ENCODE measurements at regions not wholly inside any gene's neighbourhood (a gene's known extent, or its start where the extent isn't known, plus 50 kb on each side); places are given as distances from the start of the nearest gene placed in this dataset.

DNA sequence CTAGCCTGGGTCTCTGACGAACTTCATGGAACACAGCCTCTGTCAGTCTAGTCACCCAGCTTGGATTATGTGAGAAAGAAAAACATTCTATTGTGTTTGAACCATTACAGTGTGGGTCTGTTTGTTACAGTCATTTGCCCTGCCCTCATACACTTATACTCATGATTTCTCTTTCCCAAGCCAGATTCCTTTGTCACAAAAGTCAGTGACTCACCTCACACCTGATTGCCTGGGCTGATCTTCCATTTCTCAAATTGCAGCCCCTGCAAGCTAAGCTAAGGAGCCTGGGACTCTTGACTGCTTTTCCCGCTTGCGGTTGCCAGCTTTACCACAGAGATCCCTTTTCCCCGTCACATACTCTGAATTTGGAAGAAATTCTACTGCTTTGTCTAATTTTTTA is 395.9 kb downstream of the SAMD5 start:
- no peak for DNase-seq (ENCODE audit: low read depth in 1 of 2, low spot score in 1 of 2)

DNA sequence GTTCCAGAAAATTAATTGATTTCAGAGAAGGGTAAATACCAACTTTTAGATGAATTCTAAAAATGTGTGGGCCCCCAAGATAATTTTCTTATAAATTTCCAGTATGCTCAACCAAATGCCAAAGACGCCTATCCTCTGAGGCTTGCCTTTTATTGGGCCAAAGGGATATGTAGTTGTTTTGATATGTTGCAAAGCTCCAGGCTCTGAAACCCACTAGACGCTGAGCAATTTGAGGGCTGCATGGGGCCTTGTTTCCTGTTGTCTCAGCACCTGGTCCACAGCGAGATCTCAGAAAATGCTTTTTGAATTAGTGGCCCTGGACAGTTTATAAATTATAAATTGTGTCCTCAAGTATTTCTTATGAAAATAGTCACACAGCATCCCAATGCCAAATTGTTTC is 397.2 kb downstream of the SAMD5 start:
- DNase-seq (ENCODE audit: low read depth in 1 of 2, low spot score in 1 of 2) = no peak

GRCh38 chr6:147906361-147906760 is 397.9 kb downstream of the SAMD5 start:
- DNase-seq (ENCODE audit: low read depth in 1 of 2, low spot score in 1 of 2) = no peak

- no peak for DNase-seq (ENCODE audit: low read depth in 1 of 2, low spot score in 1 of 2)
Observed at GRCh38 chr6:147909640-147910039, 401.1 kb downstream of the SAMD5 start.

GRCh38 chr6:147910281-147910680 is 401.8 kb downstream of the SAMD5 start:
- no peak for DNase-seq (ENCODE audit: low read depth in 1 of 2, low spot score in 1 of 2)

GRCh38 chr6:147911057-147911456 is 402.6 kb downstream of the SAMD5 start:
- no peak for DNase-seq (ENCODE audit: low read depth in 1 of 2, low spot score in 1 of 2)

DNA sequence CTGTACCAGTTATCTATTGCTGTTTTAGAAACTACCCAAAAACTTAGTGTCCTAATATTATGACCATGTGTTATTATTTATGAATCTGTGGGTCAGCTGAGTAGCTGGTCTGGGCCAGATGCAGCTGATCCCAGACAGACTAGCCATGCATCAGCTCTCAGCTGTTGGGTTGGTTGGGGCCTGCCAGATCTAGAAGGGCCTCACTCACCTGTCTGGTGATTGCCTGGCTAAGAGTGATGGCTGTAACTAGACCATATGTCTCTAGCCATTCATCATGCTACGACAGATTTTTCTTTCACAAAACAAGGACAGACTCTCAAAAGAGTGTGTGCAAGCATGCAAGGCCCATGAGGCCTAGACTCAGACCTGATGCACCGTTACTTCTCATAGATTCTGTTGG is 403.2 kb downstream of the SAMD5 start:
- DNase-seq (ENCODE audit: low read depth in 1 of 2, low spot score in 1 of 2) = no peak

GRCh38 chr6:147922799-147923198 is 414.3 kb downstream of the SAMD5 start:
- no peak for DNase-seq (ENCODE audit: low read depth in 1 of 2, low spot score in 1 of 2)

DNA sequence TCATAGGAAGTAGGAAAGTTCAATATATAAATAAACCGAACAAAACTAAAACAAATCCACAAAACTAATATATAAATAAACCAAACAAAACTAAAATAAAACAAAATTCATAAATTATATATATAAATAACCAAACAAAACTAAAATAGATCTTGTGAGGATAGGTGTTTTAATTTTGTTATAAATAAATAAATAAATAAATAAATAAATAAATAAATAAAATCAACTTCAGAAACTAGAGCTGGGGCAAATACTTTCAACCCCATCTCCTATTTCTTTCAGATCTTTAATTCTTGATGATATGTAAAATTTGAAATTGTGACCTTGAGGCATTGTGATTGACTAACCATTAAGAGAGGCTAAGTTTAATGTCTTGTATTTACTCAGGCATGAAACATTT is 416.1 kb downstream of the SAMD5 start:
- DNase-seq (ENCODE audit: low read depth in 1 of 2, low spot score in 1 of 2) = no peak

DNA sequence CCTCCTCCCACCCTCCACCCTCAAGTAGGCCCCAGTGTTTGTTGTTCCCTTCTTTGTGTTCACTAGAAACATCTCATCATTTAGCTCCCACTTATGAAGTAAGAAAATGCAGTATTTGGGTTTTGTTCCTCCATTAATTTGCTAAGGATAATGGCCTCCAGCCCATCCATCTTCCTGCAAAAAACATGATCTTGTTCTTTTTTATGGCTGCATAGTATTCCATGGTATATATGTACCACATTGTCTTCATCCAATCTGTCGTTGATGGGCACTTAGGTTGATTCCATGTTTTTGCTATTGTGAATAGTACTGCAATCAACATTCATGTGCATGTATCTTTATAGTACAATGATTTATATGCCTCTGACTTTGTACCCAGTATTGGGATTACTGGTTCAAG is 416.8 kb upstream of the SASH1 start:
- no peak for DNase-seq (ENCODE audit: low read depth in 1 of 2, low spot score in 1 of 2)

GRCh38 chr6:147930745-147931144 is 411.9 kb upstream of the SASH1 start:
- DNase-seq (ENCODE audit: low read depth in 1 of 2, low spot score in 1 of 2) = no peak

GRCh38 chr6:147933224-147933623 is 409.4 kb upstream of the SASH1 start:
- DNase-seq (ENCODE audit: low read depth in 1 of 2, low spot score in 1 of 2) = no peak

DNA sequence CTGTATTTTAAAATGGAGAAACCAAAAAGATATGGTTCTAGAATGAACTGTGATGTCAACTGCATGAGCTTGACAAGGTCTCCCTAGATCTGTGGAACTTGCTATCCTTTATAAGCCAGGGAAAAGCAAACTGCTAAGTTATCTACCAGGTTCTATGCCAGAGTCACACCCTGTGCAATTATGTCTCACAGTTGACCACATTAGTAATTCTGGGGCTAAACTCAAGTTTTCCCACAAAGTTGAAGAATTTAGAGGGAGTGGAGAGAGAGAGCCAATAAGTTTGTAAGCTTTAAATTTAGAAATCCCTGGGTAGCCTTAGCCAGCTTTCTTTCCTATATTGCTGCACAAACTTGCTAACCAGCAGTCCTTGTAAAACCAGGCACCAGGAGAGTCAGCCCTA is 407.0 kb upstream of the SASH1 start:
- no peak for DNase-seq (ENCODE audit: low read depth in 1 of 2, low spot score in 1 of 2)

GRCh38 chr6:147936703-147937470 is 405.8 kb upstream of the SASH1 start:
- DNase-seq (ENCODE audit: low read depth in 1 of 2, low spot score in 1 of 2) = no peak

GRCh38 chr6:147941143-147941542 is 401.5 kb upstream of the SASH1 start:
- no peak for DNase-seq (ENCODE audit: low read depth in 1 of 2, low spot score in 1 of 2)

- no peak for DNase-seq (ENCODE audit: low read depth in 1 of 2, low spot score in 1 of 2)
Observed at GRCh38 chr6:147942363-147942762, 400.3 kb upstream of the SASH1 start.

- DNase-seq (ENCODE audit: low read depth in 1 of 2, low spot score in 1 of 2) = no peak
Observed at GRCh38 chr6:147944122-147944521, 398.5 kb upstream of the SASH1 start.

DNA sequence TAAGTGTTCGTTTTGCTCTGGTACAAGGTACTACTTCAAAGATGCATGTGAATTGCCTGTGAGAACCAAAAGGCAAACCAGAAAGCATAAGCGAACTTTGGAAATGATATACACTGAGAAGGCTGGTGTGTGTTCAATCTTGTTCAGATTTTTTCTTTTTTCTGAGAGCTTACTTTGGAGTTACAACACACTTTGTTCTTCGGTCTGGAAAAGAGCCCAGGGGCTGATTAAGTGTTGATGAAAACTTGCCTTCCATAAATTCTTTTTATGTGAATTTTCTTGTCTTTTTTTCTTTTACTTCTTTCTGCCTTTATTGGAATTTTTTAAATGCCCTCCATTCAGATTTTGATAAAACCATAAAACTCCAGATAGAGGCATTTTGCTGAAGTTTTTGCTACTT is 395.1 kb upstream of the SASH1 start:
- DNase-seq (ENCODE audit: low read depth in 1 of 2, low spot score in 1 of 2) = no peak

- no peak for DNase-seq (ENCODE audit: low read depth in 1 of 2, low spot score in 1 of 2)
Observed at GRCh38 chr6:147949981-147950622, 392.5 kb upstream of the SASH1 start.

GRCh38 chr6:147950623-147950987 is 392.0 kb upstream of the SASH1 start:
- no peak for DNase-seq (ENCODE audit: low read depth in 1 of 2, low spot score in 1 of 2)

- no peak for DNase-seq (ENCODE audit: low read depth in 1 of 2, low spot score in 1 of 2)
Observed at GRCh38 chr6:147951726-147952125, 390.9 kb upstream of the SASH1 start.

DNA sequence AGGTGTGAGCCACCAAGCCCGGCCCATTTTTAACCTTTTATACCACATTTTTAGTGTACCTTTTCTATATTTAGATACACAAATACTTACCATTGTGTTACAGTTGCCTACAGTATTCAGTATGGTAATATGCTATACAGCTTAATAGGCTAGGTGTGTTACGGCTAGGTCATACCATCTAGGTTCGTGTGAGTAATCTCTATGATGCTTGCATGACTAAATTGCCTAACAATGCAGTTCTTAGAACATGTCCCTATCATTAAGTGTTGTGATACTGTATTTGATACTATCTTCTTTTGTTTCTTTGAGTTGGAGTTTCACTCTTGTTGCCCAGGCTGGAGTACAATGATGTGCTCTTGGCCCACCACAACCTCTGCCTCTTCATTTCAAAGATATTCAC is 387.7 kb upstream of the SASH1 start:
- DNase-seq (ENCODE audit: low read depth in 1 of 2, low spot score in 1 of 2) = no peak

- no peak for DNase-seq (ENCODE audit: low read depth in 1 of 2, low spot score in 1 of 2)
Observed at GRCh38 chr6:147958683-147959082, 384.0 kb upstream of the SASH1 start.
